ENCODE measurements at regions not wholly inside any gene's neighbourhood (a gene's known extent, or its start where the extent isn't known, plus 50 kb on each side); places are given as distances from the start of the nearest gene placed in this dataset.

- TF ChIP-seq JUN (IDR thresholded peaks at IDR 0.05) (no peak), POLR2A (IDR thresholded peaks at IDR 0.05; ENCODE audit: low read length) (no peak), CTCF (IDR thresholded peaks at IDR 0.05) (no peak), HDAC2 (IDR thresholded peaks at IDR 0.05) (no peak), HOXA7 (CRISPR knock-in tag; IDR thresholded peaks at IDR 0.05) (no peak), CHD4 (IDR thresholded peaks at IDR 0.05; ENCODE audit: borderline replicate concordance) (no peak), EP300 (IDR thresholded peaks at IDR 0.05) (no peak), GATA3 (IDR thresholded peaks at IDR 0.05; ENCODE audit: borderline replicate concordance) (no peak), MAX (IDR thresholded peaks at IDR 0.05) (no peak)
Measured at GRCh38 chrX:122245943-122246342, 938.1 kb upstream of the GRIA3 start.
